ENCODE measurements at regions not wholly inside any gene's neighbourhood (a gene's known extent, or its start where the extent isn't known, plus 50 kb on each side); places are given as distances from the start of the nearest gene placed in this dataset.

DNA sequence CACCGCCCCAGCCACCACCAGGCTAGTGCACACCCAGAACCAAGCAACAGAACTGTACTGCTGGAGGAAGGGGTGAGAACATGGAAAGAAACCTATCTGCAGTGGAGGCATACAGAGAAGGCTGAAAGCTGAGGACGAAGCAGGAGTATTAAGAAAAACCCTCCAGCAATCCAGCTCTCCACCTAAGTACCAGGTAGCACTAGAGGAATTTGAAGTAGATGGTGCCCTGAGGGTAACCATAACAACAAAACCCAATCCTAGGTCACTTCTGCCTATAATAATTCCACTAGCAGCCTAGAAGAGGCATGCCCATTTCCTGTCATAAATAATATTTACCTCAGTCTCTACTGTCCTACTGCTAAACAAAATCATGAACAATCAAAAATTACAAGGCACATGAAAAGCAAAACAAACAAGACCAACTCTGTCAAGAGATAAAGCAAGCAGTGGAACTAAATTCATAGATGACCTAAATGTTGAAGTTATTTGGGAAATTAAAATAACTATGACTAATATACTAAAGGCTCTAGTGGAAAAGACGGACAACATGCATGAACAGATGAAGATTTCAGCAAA is 51.1 kb downstream of the HYCC1 start:
- Mint-ChIP-seq H3K9me3 (no peaks in the 10 kb centered on the region), H3K4me1 (peaks cover 4% of the 10 kb centered on the region), H3K27ac (ENCODE audit: unreplicated experiment) (no peak overlapping the region), H3K4me3 (no peak overlapping the region), H3K27me3 (ENCODE audit: low read depth) (no peaks in the 10 kb centered on the region), H3K36me3 (ENCODE audit: low read depth) (peaks cover 14% of the 10 kb centered on the region)
- TF ChIP-seq, protein P1, sequence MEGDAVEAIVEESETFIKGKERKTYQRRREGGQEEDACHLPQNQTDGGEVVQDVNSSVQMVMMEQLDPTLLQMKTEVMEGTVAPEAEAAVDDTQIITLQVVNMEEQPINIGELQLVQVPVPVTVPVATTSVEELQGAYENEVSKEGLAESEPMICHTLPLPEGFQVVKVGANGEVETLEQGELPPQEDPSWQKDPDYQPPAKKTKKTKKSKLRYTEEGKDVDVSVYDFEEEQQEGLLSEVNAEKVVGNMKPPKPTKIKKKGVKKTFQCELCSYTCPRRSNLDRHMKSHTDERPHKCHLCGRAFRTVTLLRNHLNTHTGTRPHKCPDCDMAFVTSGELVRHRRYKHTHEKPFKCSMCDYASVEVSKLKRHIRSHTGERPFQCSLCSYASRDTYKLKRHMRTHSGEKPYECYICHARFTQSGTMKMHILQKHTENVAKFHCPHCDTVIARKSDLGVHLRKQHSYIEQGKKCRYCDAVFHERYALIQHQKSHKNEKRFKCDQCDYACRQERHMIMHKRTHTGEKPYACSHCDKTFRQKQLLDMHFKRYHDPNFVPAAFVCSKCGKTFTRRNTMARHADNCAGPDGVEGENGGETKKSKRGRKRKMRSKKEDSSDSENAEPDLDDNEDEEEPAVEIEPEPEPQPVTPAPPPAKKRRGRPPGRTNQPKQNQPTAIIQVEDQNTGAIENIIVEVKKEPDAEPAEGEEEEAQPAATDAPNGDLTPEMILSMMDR (conservative IDR thresholded peaks at IDR 0.05) = no peak
- no peak for DNase-seq (ENCODE audit: low read depth, low spot score)

DNA sequence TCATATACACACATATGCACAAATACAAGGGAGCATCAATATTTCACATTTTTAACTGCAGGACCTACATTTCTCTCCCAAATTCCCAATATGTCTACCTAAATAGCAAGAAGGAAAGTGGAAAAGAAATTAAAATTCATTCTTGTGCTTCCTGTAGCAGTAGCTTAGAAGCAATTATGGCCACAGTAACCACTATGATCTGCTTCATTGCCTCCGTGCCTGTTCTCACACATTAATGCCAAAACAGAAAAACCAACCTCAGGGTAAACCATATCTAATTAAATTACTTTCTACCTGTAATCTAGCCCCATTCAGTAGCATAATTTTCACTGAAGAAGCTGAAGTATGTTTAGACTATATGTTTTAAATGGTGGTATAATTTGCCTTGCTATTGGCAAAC is 55.2 kb downstream of the HYCC1 start:
- Mint-ChIP-seq H3K27me3 (ENCODE audit: low read depth) (no peaks in the 10 kb centered on the region), H3K27ac (ENCODE audit: unreplicated experiment) (no peak overlapping the region)

DNA sequence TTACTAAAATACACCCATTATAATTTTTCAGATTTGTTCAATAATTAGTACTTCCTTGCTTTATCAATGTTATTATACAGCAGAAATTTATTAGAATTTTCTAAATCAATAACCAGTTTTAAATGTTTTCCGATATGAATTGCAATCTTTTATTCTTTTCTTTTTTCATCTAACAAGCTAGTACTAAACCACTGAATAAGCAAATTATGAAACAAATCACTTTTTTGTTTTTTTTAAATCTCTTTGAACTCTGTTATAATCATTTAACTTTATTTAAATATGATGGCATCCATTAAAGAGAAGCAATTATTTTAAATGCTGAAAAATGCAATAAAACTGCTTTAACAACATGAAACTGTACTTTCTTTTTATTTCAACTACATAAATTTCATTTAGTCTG is 59.7 kb downstream of the HYCC1 start:
- Mint-ChIP-seq H3K27me3 (ENCODE audit: low read depth) (no peaks in the 10 kb centered on the region), H3K4me3 (no peak overlapping the region)

More for the DNA sequence above, 55.2 kb downstream of the HYCC1 start:
- TF ChIP-seq, protein P1 (conservative IDR thresholded peaks at IDR 0.05) = no peak
- Mint-ChIP-seq H3K4me3 (no peak overlapping the region), H3K36me3 (ENCODE audit: low read depth) (peaks cover 7% of the 10 kb centered on the region), H3K9me3 (no peaks in the 10 kb centered on the region), H3K4me1 (peaks cover 4% of the 10 kb centered on the region)
- DNase-seq (ENCODE audit: low read depth, low spot score) = no peak

DNA sequence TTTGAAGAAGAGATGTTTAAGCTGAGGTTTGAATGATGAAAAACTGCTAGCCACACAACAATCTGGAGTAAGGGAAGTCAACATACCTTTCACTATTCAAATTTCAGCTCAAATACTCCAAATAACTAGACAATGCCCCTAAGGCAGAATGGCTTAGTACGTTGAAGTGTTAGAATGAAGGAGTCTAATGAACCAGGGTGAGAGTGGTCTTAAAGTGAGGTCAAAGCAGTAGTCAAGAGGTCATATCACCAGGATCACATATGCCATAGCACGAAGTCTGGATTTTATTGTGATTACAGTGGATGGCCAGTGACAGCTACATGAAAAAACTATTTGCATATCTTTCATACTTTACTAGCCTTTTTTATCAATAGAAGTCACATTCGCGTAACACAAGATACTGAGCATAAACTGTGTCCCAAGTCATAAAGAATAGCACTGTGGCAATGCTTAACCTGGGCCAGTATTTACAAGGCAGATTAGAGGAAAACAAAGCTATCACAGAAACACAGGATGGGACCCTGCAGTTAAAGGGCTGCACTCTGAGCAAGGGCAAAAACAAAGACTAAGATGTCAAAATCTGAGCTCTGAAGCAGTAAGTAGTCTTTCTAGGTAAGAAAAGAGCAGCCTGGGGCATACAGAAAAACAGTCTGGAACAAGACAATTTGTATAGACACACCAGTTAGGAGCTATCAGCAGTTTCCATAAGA is 61.5 kb downstream of the HYCC1 start:
- H3K36me3 Mint-ChIP-seq (ENCODE audit: low read depth) = no peaks in the 10 kb centered on the region
- H3K4me3 Mint-ChIP-seq = no peak overlapping the region
- no peaks in the 10 kb centered on the region for H3K27me3 Mint-ChIP-seq (ENCODE audit: low read depth)
- TF ChIP-seq, protein P1 (conservative IDR thresholded peaks at IDR 0.05) = no peak
- peaks cover 26% of the 10 kb centered on the region for H3K4me1 Mint-ChIP-seq
- no peak overlapping the region for H3K27ac Mint-ChIP-seq (ENCODE audit: unreplicated experiment)
- DNase-seq (ENCODE audit: low read depth, low spot score) = no peak
- no peaks in the 10 kb centered on the region for H3K9me3 Mint-ChIP-seq

More for the DNA sequence above, 59.7 kb downstream of the HYCC1 start:
- TF ChIP-seq, protein P1 (conservative IDR thresholded peaks at IDR 0.05) = no peak
- H3K9me3 Mint-ChIP-seq = no peaks in the 10 kb centered on the region
- H3K36me3 Mint-ChIP-seq (ENCODE audit: low read depth) = peaks cover 3% of the 10 kb centered on the region
- DNase-seq (ENCODE audit: low read depth, low spot score) = no peak
- no peak overlapping the region for H3K27ac Mint-ChIP-seq (ENCODE audit: unreplicated experiment)
- peaks cover 19% of the 10 kb centered on the region for H3K4me1 Mint-ChIP-seq

DNA sequence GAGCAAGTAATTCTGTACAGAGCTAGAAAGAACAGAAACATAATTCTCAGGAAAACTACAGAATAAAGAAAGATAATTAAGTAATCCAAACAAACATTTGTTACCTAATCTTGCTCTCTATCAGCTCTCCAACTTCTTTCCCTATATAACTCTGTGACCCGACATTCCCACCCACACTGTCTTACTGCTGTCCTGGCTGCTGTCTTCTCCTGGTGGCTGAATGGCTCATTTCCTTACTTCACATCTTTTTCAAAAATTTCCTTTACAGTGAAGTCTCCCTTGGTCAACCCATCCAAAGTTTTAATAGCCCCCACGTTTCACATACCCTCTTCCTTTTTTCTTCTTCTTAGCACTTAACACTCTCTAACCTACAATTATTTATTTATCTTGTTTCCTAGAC is 64.0 kb downstream of the HYCC1 start:
- TF ChIP-seq, protein P1 (conservative IDR thresholded peaks at IDR 0.05) = no peak
- Mint-ChIP-seq H3K9me3 (no peaks in the 10 kb centered on the region), H3K27me3 (ENCODE audit: low read depth) (no peaks in the 10 kb centered on the region), H3K4me3 (no peak overlapping the region), H3K36me3 (ENCODE audit: low read depth) (peaks cover 2% of the 10 kb centered on the region), H3K4me1 (peaks cover 26% of the 10 kb centered on the region), H3K27ac (ENCODE audit: unreplicated experiment) (no peak overlapping the region)
- DNase-seq (ENCODE audit: low read depth, low spot score) = no peak
